ENCODE measurements at regions not wholly inside any gene's neighbourhood (a gene's known extent, or its start where the extent isn't known, plus 50 kb on each side); places are given as distances from the start of the nearest gene placed in this dataset.

DNA sequence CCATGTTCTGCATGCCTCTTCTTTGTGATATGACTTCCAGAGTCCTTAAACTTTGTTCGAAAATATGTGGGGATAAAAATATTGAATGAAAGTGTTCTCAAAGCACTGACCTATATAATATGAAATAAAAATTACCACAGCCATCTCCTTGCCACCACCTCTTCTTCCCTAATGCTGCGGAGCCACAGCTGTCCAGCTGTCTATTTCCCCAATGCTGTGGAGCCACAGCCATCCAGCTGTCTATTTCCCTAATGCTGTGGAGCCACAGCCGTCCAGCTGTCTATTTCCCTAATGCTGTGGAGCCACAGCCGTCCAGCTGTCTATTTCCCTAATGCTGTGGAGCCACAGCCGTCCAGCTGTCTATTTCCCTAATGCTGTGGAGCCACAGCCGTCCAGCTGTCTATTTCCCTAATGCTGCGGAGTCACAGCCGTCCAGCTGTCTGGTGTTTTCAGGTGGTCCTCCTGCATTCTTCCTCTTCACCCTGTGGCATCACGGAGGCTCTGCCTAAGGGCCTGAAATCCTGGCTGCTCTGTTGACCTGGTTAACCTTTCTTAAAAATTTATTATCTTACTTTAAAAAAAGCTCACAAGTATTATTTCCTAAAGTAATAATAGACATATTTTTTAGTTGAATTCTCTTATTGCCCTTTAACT, 266.1 kb upstream of the MEX3C start:
- TF ChIP-seq, protein P1, sequence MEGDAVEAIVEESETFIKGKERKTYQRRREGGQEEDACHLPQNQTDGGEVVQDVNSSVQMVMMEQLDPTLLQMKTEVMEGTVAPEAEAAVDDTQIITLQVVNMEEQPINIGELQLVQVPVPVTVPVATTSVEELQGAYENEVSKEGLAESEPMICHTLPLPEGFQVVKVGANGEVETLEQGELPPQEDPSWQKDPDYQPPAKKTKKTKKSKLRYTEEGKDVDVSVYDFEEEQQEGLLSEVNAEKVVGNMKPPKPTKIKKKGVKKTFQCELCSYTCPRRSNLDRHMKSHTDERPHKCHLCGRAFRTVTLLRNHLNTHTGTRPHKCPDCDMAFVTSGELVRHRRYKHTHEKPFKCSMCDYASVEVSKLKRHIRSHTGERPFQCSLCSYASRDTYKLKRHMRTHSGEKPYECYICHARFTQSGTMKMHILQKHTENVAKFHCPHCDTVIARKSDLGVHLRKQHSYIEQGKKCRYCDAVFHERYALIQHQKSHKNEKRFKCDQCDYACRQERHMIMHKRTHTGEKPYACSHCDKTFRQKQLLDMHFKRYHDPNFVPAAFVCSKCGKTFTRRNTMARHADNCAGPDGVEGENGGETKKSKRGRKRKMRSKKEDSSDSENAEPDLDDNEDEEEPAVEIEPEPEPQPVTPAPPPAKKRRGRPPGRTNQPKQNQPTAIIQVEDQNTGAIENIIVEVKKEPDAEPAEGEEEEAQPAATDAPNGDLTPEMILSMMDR (IDR thresholded peaks at IDR 0.05) = no peak
- no peak for TF ChIP-seq EP300 (IDR thresholded peaks at IDR 0.05)

Measured in stomach (tissue), 4 donors.